Transverse colon (tissue), 4 donors: ENCODE measurements at regions not wholly inside any gene's neighbourhood (a gene's known extent, or its start where the extent isn't known, plus 50 kb on each side); places are given as distances from the start of the nearest gene placed in this dataset.

ENCODE experiments used
- CTCF ChIP-seq, 5 experiments: fragments of 200-600 bp in 3 of 5; fragments of 450-650 bp in 2 of 5; sonication (generic) in 3 of 5; IDR thresholded peaks; 1 replicate in 2 of 5; 2 replicates in 3 of 5; pipeline ENCODE4 v1.5.1; 2016 to 2017; ENCODE audit warnings: antibody characterized with exemption in 5 of 5, inconsistent platforms in 3 of 5, mild to moderate bottlenecking in 2 of 5, moderate library complexity in 1 of 5
- POLR2A ChIP-seq: fragments of 450-650 bp; IDR thresholded peaks from one replicate; pipeline ENCODE4 v1.6.1; 2016; ENCODE audit warnings: antibody characterized with exemption, mild to moderate bottlenecking, moderate library complexity
- POLR2AphosphoS5 ChIP-seq, 3 donors: sonication (generic); formaldehyde crosslinking; IDR thresholded peaks; one replicate each; pipeline ENCODE4 v1.6.1; 2016; ENCODE audit warnings: antibody characterized with exemption in 3 of 3

GRCh38 chr6:145204301-145204700 is 531.0 kb downstream of the EPM2A start:
- TF ChIP-seq POLR2AphosphoS5 (IDR thresholded peaks at IDR 0.05) (no peak), CTCF (IDR thresholded peaks at IDR 0.05) (no peak), POLR2A (no peak)
